Loucy (cell line): ENCODE measurements at regions not wholly inside any gene's neighbourhood (a gene's known extent, or its start where the extent isn't known, plus 50 kb on each side); places are given as distances from the start of the nearest gene placed in this dataset.

Source experiments
- H2AFZ ChIP-seq: fragments of 200-600 bp; sonication (generic); 2 replicates; pipeline ENCODE4 v1.6.0; 2016; ENCODE audit warnings: antibody characterized with exemption, mild to moderate bottlenecking, low read length, moderate library complexity
- H3F3A ChIP-seq: fragments of 200-600 bp; 2 replicates; pipeline ENCODE4 v1.6.0; 2016; ENCODE audit warnings: antibody characterized with exemption, low read depth, mild to moderate bottlenecking
- H3K27me3 ChIP-seq: fragments of 200-600 bp; sonication (generic); 2 replicates; pipeline ENCODE4 v1.6.1; 2014; ENCODE audit warnings: low read length, mild to moderate bottlenecking; ENCODE audit not compliant: insufficient read depth, poor library complexity, severe bottlenecking
- H3K36me3 ChIP-seq: fragments of 200-600 bp; sonication (generic); 2 replicates; pipeline ENCODE4 v1.6.1; 2016; ENCODE audit warnings: low read length; ENCODE audit not compliant: insufficient read depth
- H3K4me1 ChIP-seq: fragments of 200-600 bp; sonication (generic); 2 replicates; pipeline ENCODE4 v1.5.1; 2014; ENCODE audit warnings: low read length, mild to moderate bottlenecking; ENCODE audit not compliant: insufficient read depth, poor library complexity, severe bottlenecking
- H3K4me2 ChIP-seq: fragments of 200-600 bp; sonication (generic); 2 replicates; pipeline ENCODE4 v1.6.0; 2014; ENCODE audit warnings: antibody characterized with exemption, low read length, low read depth, mild to moderate bottlenecking; ENCODE audit not compliant: poor library complexity, severe bottlenecking
- H3K4me3 ChIP-seq: fragments of 200-600 bp; sonication (generic); 2 replicates; pipeline ENCODE4 v1.5.1; 2014; ENCODE audit warnings: low read length, mild to moderate bottlenecking, mixed read lengths; ENCODE audit not compliant: poor library complexity, severe bottlenecking
- H3K79me2 ChIP-seq: fragments of 200-600 bp; sonication (generic); 2 replicates; pipeline ENCODE4 v1.6.1; 2014; ENCODE audit warnings: low read length; ENCODE audit not compliant: insufficient read depth
- H3K9ac ChIP-seq: fragments of 200-600 bp; sonication (generic); 2 replicates; pipeline ENCODE4 v1.6.0; 2014; ENCODE audit warnings: mild to moderate bottlenecking, low read depth, low read length, moderate library complexity; ENCODE audit not compliant: poor library complexity, severe bottlenecking
- H3K9me2 ChIP-seq: fragments of 200-600 bp; sonication (generic); replicated peaks from 2 replicates; pipeline ENCODE4 v1.6.1; 2016; ENCODE audit warnings: low read depth, low read length, mixed read lengths
- H3K9me3 ChIP-seq: fragments of 200-600 bp; sonication (generic); 2 replicates; pipeline ENCODE4 v1.6.1; 2014; ENCODE audit warnings: mild to moderate bottlenecking, antibody characterized with exemption, low read length, low read depth; ENCODE audit not compliant: insufficient read depth
- H4K20me1 ChIP-seq: fragments of 200-600 bp; sonication (generic); 2 replicates; pipeline ENCODE4 v1.6.0; 2014; ENCODE audit warnings: antibody characterized with exemption, low read length, mild to moderate bottlenecking; ENCODE audit not compliant: insufficient read depth, poor library complexity, severe bottlenecking
- CTCF ChIP-seq: fragments of 200-600 bp; sonication (generic); conservative IDR thresholded peaks from 2 replicates; pipeline ENCODE4 v1.5.1; 2014; ENCODE audit warnings: mild to moderate bottlenecking, antibody characterized with exemption, low read length
- EZH2phosphoT487 ChIP-seq: fragments of 200-600 bp; IDR thresholded peaks from 2 replicates; pipeline ENCODE4 v1.6.1; 2018; ENCODE audit warnings: antibody characterized with exemption, mild to moderate bottlenecking, moderate library complexity, borderline replicate concordance

GRCh38 chr20:24370249-24370648 lies 99.2 kb upstream of the SYNDIG1 start:
- H3K27me3 ChIP-seq, result no peaks in the 10 kb centered on the region
- H3F3A ChIP-seq, result no peaks in the 10 kb centered on the region

GRCh38 chr20:24368253-24368652 lies 101.2 kb upstream of the SYNDIG1 start:
- H3K36me3 ChIP-seq, result no peaks in the 10 kb centered on the region
- no peaks in the 10 kb centered on the region for H3K9me3 ChIP-seq
- H2AFZ ChIP-seq, result no peak overlapping the region
- H3K4me3 ChIP-seq, result no peak overlapping the region
- no peak overlapping the region for H3K9ac ChIP-seq
- no peaks in the 10 kb centered on the region for H3K79me2 ChIP-seq
- H3F3A ChIP-seq, result no peaks in the 10 kb centered on the region
- no peaks in the 10 kb centered on the region for H4K20me1 ChIP-seq
- no peaks in the 10 kb centered on the region for H3K4me1 ChIP-seq
- TF ChIP-seq CTCF (no peak), EZH2phosphoT487 (no peak)
- H3K9me2 ChIP-seq, result no peaks in the 10 kb centered on the region
- H3K4me2 ChIP-seq, result no peak overlapping the region
- H3K27me3 ChIP-seq, result no peaks in the 10 kb centered on the region

More at GRCh38 chr20:24370249-24370648, 99.2 kb upstream of the SYNDIG1 start:
- H3K9ac ChIP-seq, result no peak overlapping the region
- no peaks in the 10 kb centered on the region for H3K4me1 ChIP-seq
- no peaks in the 10 kb centered on the region for H4K20me1 ChIP-seq
- no peaks in the 10 kb centered on the region for H3K9me3 ChIP-seq
- no peaks in the 10 kb centered on the region for H3K9me2 ChIP-seq
- H3K36me3 ChIP-seq, result no peaks in the 10 kb centered on the region
- H2AFZ ChIP-seq, result no peak overlapping the region
- H3K4me3 ChIP-seq, result no peak overlapping the region
- no peaks in the 10 kb centered on the region for H3K79me2 ChIP-seq
- H3K4me2 ChIP-seq, result no peak overlapping the region
- TF ChIP-seq EZH2phosphoT487 (no peak), CTCF (no peak)

GRCh38 chr20:24366336-24367004 lies 103.0 kb upstream of the SYNDIG1 start:
- H3K36me3 ChIP-seq, result no peaks in the 10 kb centered on the region
- H3K9me3 ChIP-seq, result no peaks in the 10 kb centered on the region; the same call in 1 of the 2 replicates
- H4K20me1 ChIP-seq, result no peaks in the 10 kb centered on the region
- no peak overlapping the region for H3K4me2 ChIP-seq
- no peak overlapping the region for H3K4me3 ChIP-seq
- H3K27me3 ChIP-seq, result no peaks in the 10 kb centered on the region
- no peaks in the 10 kb centered on the region for H3K79me2 ChIP-seq
- H3K4me1 ChIP-seq, result no peaks in the 10 kb centered on the region
- TF ChIP-seq CTCF (no peak), EZH2phosphoT487 (no peak)
- no peak overlapping the region for H2AFZ ChIP-seq
- H3F3A ChIP-seq, result no peaks in the 10 kb centered on the region
- H3K9ac ChIP-seq, result no peak overlapping the region
- H3K9me2 ChIP-seq, result no peaks in the 10 kb centered on the region
